ENCODE measurements at regions not wholly inside any gene's neighbourhood (a gene's known extent, or its start where the extent isn't known, plus 50 kb on each side); places are given as distances from the start of the nearest gene placed in this dataset.

GRCh38 chr6:163665464-163665863 lies 250.9 kb downstream of the QKI start:
- Histone ChIP-seq H3K9me3 (ENCODE audit: control insufficient read depth, low read length) (no peaks in the 10 kb centered on the region), H3K4me1 (ENCODE audit: control insufficient read depth, insufficient read depth, low read length, poor library complexity, severe bottlenecking) (no peaks in the 10 kb centered on the region), H3K4me3 (ENCODE audit: extremely low read depth, insufficient read depth, low read length, poor library complexity, severe bottlenecking) (no peak overlapping the region), H3K27ac (ENCODE audit: low read depth, low read length, severe bottlenecking) (no peak overlapping the region), H3K36me3 (ENCODE audit: control insufficient read depth, insufficient read depth, low read length) (no peaks in the 10 kb centered on the region)
- WGBS, 2 experiments (ENCODE audit: insufficient coverage in 2 of 2) = 100% methylated on average over 1 of the region's 1 CpG; no CpG with 5 or more reads in 1 of the 2 experiments

DNA sequence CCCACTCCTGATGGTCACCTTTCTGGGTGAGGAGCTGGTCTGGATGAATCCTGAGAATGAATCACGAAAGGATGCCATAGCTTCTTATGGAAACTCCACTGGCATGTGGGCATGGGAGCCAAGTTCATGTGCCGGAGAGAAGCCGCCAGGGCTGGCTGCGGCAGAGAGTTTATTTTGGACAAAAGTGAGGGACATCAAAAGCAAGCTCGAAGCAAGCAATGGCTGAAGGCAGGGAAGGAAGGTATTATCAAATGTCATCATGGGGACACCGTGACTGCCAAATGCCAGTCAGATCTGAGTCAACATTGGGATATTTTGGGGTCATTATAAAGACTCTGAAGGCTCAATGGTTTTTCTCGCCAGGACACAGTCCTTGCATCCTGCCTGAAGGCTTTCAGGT lies 249.1 kb downstream of the QKI start:
- H3K27ac ChIP-seq (ENCODE audit: low read depth, low read length, severe bottlenecking) = no peak overlapping the region
- no peaks in the 10 kb centered on the region for H3K36me3 ChIP-seq (ENCODE audit: control insufficient read depth, insufficient read depth, low read length)
- no peaks in the 10 kb centered on the region for H3K9me3 ChIP-seq (ENCODE audit: control insufficient read depth, low read length)
- H3K4me1 ChIP-seq (ENCODE audit: control insufficient read depth, insufficient read depth, low read length, poor library complexity, severe bottlenecking) = no peaks in the 10 kb centered on the region
- 86 to 92% methylated on average over 7 of the region's 7 CpGs for WGBS, 2 experiments (ENCODE audit: insufficient coverage in 2 of 2)
- no peak overlapping the region for H3K4me3 ChIP-seq (ENCODE audit: extremely low read depth, insufficient read depth, low read length, poor library complexity, severe bottlenecking)

DNA sequence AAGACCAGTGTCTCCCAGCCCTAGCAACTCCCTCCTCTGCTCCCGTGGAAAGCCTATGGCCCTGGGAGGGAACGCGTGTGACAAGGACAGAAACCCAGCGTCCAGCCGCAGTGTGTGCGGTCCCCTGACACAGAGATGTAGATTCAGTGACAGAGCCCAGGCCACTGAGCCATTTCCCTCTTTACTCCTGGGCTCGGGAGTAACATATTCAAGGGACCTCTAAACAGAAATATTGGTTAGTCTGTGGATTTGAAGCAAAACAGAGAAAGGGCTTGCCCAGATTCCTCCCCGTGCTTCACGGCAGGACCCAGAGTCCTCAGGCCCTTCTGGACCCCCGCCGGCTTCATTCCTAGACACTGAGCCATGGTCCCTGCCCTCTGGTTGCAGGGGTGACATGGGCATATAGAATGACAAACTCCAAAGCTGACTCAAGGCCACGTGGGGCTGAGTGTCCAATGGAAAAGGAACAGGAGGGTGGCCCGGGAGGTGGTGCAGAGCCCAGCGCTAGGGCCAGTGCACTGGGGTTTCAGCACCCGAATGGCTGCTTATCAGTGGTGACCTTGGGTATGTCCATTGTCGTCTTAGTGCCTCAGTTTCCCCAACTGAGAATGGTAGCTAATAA lies 248.2 kb downstream of the QKI start:
- Histone ChIP-seq H3K9me3 (ENCODE audit: control insufficient read depth, low read length) (no peaks in the 10 kb centered on the region), H3K4me1 (ENCODE audit: control insufficient read depth, insufficient read depth, low read length, poor library complexity, severe bottlenecking) (no peaks in the 10 kb centered on the region), H3K36me3 (ENCODE audit: control insufficient read depth, insufficient read depth, low read length) (no peaks in the 10 kb centered on the region), H3K4me3 (ENCODE audit: extremely low read depth, insufficient read depth, low read length, poor library complexity, severe bottlenecking) (no peak overlapping the region), H3K27ac (ENCODE audit: low read depth, low read length, severe bottlenecking) (no peak overlapping the region)
- WGBS, 2 experiments (ENCODE audit: insufficient coverage in 2 of 2) = 87 to 95% methylated on average over 13 to 14 of the region's 16 CpGs

DNA sequence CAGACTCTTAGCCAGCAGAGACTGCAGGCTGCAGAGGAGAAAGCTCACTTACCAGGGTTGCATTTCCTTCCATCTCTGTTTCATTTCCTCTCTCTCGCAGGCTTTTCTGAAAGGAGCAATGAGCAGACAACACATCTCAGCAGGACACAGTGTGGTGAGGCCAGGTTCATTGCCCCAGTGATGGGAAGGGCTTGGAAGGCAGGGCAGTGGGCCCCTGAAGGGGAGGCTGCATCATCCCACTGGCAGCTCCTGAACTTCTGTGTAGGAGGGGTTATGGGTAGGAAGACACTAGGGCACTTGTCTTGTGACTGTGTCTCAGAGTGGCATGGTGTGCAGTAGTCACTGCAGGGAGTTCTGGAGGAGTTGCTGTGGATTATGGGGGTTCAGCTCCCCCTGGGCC lies 246.8 kb downstream of the QKI start:
- no peaks in the 10 kb centered on the region for H3K4me1 ChIP-seq (ENCODE audit: control insufficient read depth, insufficient read depth, low read length, poor library complexity, severe bottlenecking)
- no peaks in the 10 kb centered on the region for H3K9me3 ChIP-seq (ENCODE audit: control insufficient read depth, low read length)
- H3K36me3 ChIP-seq (ENCODE audit: control insufficient read depth, insufficient read depth, low read length) = no peaks in the 10 kb centered on the region
- no peak overlapping the region for H3K27ac ChIP-seq (ENCODE audit: low read depth, low read length, severe bottlenecking)
- WGBS, 2 experiments (ENCODE audit: insufficient coverage in 2 of 2) = 67 to 75% methylated on average over 1 of the region's 1 CpG
- no peak overlapping the region for H3K4me3 ChIP-seq (ENCODE audit: extremely low read depth, insufficient read depth, low read length, poor library complexity, severe bottlenecking)

DNA sequence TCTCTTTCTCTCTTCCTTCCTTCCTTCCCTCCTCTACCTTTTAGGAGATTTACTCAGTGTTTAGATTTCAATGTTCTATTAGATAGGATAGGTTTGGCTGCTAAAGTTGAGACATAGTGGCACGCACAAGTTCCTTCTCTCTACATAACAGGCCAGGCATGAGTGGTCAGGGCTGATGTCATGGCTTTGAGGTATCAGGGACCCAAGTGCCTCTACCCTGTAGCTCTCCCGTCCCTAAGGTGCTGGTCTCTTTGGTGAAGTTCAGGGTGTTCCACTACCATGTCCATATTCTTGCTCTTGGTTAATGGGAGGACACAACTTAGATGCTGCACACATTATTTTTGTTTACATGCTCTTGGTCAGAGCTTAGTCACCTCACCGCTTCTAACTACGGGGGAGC lies 245.3 kb downstream of the QKI start:
- WGBS, 2 experiments (ENCODE audit: insufficient coverage in 2 of 2) = 80 to 100% methylated on average over 1 of the region's 4 CpGs
- Histone ChIP-seq H3K27ac (ENCODE audit: low read depth, low read length, severe bottlenecking) (no peak overlapping the region), H3K4me1 (ENCODE audit: control insufficient read depth, insufficient read depth, low read length, poor library complexity, severe bottlenecking) (no peaks in the 10 kb centered on the region), H3K4me3 (ENCODE audit: extremely low read depth, insufficient read depth, low read length, poor library complexity, severe bottlenecking) (no peak overlapping the region), H3K36me3 (ENCODE audit: control insufficient read depth, insufficient read depth, low read length) (no peaks in the 10 kb centered on the region), H3K9me3 (ENCODE audit: control insufficient read depth, low read length) (no peaks in the 10 kb centered on the region)

DNA sequence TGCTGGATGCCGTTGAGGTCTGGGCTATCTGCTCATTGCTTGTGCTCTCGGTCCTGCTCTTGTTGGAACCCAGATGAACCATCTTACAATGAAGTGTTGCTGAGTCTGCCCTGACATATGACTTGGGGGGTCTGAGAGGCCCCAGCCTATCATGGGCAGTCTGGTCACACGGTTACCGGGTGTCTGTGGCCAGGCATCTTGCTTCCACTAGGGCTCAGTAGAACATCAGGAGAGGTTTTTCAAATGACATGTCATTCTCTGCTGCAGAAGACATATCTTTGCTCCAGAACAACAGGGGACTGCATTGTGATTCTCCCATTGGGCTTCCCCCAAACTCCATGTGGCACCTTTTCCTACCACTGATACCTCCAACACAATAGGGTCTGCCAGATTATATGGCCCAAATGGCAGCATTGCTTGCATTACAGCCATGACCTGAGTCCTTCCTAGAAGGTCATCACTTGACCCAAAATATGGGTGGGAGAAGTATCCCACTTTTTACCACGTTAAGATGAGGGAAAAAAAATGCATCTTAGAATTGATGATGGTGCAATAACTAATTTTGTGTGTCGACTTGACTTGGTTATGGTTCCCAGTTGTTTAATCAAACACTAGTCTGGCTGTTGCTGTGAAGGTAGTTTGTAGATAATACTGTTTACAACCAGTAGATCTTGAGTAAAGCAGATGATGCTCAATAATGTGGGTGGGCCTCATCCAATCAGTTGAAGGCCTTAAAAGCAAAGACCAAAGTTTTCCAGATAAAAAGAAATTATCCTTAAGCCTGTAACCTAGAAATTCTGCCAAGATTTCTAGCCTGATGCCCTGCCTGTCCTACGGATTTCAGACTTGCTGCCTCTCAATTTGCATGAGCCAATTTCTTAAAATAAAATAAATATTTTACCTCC lies 241.0 kb downstream of the QKI start:
- no peaks in the 10 kb centered on the region for H3K4me1 ChIP-seq (ENCODE audit: control insufficient read depth, insufficient read depth, low read length, poor library complexity, severe bottlenecking)
- 84 to 86% methylated on average over 6 to 7 of the region's 7 CpGs for WGBS, 2 experiments (ENCODE audit: insufficient coverage in 2 of 2)
- no peaks in the 10 kb centered on the region for H3K9me3 ChIP-seq (ENCODE audit: control insufficient read depth, low read length)
- no peaks in the 10 kb centered on the region for H3K36me3 ChIP-seq (ENCODE audit: control insufficient read depth, insufficient read depth, low read length)
- H3K4me3 ChIP-seq (ENCODE audit: extremely low read depth, insufficient read depth, low read length, poor library complexity, severe bottlenecking) = no peak overlapping the region
- no peak overlapping the region for H3K27ac ChIP-seq (ENCODE audit: low read depth, low read length, severe bottlenecking)

DNA sequence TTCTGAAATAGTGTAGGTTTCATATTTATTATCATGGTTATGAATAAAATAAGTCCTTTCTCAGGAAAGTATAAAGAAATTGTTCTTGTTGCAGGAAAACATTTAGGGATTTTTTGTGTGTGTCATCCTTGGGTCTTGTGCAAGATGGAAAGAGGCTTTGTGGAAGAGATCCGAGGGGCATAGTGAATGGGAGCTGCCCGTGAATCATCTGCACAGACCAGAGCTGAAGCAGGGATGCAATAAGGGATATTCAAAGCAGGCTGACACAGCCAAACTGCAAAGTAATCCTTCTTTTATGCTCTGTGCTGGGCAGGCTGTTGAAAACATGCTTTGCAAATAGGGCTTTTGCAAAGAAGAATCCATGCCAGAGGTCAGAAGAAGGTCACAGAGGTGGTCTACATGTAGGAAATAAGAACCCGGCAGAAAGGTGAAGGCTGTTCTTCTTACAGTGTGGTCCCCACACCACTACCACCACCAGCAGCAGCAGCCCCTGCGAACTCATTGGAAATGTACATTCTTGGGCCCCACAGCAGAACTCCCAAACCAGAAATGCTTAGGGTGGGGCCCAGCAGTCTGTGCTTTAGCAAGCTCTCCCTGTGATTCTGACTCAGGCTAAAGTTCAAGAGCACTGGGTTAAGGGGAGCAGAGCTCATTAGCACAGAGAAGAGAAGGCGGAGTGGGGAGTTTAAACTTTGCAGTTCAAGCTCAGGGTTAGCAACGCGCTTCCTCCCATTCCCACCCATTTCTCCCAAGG lies 237.6 kb downstream of the QKI start:
- H3K4me1 ChIP-seq (ENCODE audit: control insufficient read depth, insufficient read depth, low read length, poor library complexity, severe bottlenecking) = no peaks in the 10 kb centered on the region
- no peaks in the 10 kb centered on the region for H3K9me3 ChIP-seq (ENCODE audit: control insufficient read depth, low read length)
- no peak overlapping the region for H3K4me3 ChIP-seq (ENCODE audit: extremely low read depth, insufficient read depth, low read length, poor library complexity, severe bottlenecking)
- WGBS, 2 experiments (ENCODE audit: insufficient coverage in 2 of 2) = 88 to 95% methylated on average over 3 to 4 of the region's 7 CpGs
- H3K36me3 ChIP-seq (ENCODE audit: control insufficient read depth, insufficient read depth, low read length) = no peaks in the 10 kb centered on the region
- H3K27ac ChIP-seq (ENCODE audit: low read depth, low read length, severe bottlenecking) = no peak overlapping the region

- Histone ChIP-seq H3K27ac (ENCODE audit: low read depth, low read length, severe bottlenecking) (no peak overlapping the region), H3K36me3 (ENCODE audit: control insufficient read depth, insufficient read depth, low read length) (no peaks in the 10 kb centered on the region), H3K4me1 (ENCODE audit: control insufficient read depth, insufficient read depth, low read length, poor library complexity, severe bottlenecking) (no peaks in the 10 kb centered on the region), H3K9me3 (ENCODE audit: control insufficient read depth, low read length) (no peaks in the 10 kb centered on the region), H3K4me3 (ENCODE audit: extremely low read depth, insufficient read depth, low read length, poor library complexity, severe bottlenecking) (no peak overlapping the region)
- 88 to 92% methylated on average over 1 of the region's 3 CpGs for WGBS, 2 experiments (ENCODE audit: insufficient coverage in 2 of 2)
Observed at GRCh38 chr6:163651426-163651825, 236.9 kb downstream of the QKI start.

GRCh38 chr6:163648868-163649267 lies 234.3 kb downstream of the QKI start:
- Histone ChIP-seq H3K4me3 (ENCODE audit: extremely low read depth, insufficient read depth, low read length, poor library complexity, severe bottlenecking) (no peak overlapping the region), H3K27ac (ENCODE audit: low read depth, low read length, severe bottlenecking) (no peak overlapping the region), H3K4me1 (ENCODE audit: control insufficient read depth, insufficient read depth, low read length, poor library complexity, severe bottlenecking) (no peaks in the 10 kb centered on the region), H3K36me3 (ENCODE audit: control insufficient read depth, insufficient read depth, low read length) (no peaks in the 10 kb centered on the region), H3K9me3 (ENCODE audit: control insufficient read depth, low read length) (no peaks in the 10 kb centered on the region)
- 90 to 93% methylated on average over 8 of the region's 8 CpGs for WGBS, 2 experiments (ENCODE audit: insufficient coverage in 2 of 2)

DNA sequence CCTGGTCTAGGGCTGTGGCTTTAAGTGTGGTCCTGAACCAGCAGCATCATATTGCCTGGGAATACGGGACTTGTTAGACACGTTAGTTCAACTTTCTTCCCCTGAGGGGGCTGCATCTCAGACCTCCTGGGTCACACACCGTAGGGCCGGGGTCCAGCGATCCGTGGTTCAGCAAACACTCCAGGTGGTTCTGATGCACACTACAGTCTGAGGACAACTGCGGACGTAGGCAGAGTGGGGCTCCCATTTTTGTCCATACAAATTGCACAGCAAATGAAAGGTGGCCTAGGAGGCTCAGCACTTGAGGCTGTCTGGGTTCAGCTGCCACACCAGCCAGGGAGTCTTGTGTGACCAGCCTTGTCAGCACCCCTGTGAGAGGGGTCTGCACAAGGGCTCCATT lies 233.1 kb downstream of the QKI start:
- Histone ChIP-seq H3K4me1 (ENCODE audit: control insufficient read depth, insufficient read depth, low read length, poor library complexity, severe bottlenecking) (no peaks in the 10 kb centered on the region), H3K27ac (ENCODE audit: low read depth, low read length, severe bottlenecking) (no peak overlapping the region), H3K9me3 (ENCODE audit: control insufficient read depth, low read length) (no peaks in the 10 kb centered on the region), H3K36me3 (ENCODE audit: control insufficient read depth, insufficient read depth, low read length) (no peaks in the 10 kb centered on the region), H3K4me3 (ENCODE audit: extremely low read depth, insufficient read depth, low read length, poor library complexity, severe bottlenecking) (no peak overlapping the region)
- 96 to 99% methylated on average over 8 of the region's 8 CpGs for WGBS, 2 experiments (ENCODE audit: insufficient coverage in 2 of 2)

Measured in mesodermal cell (in vitro differentiated cells).